GM23338 (cell line): ENCODE measurements at regions not wholly inside any gene's neighbourhood (a gene's known extent, or its start where the extent isn't known, plus 50 kb on each side); places are given as distances from the start of the nearest gene placed in this dataset.

Experiments used
- ATAC-seq: fragments of 200-7000 bp; cut with Tn5 transposase; 3 replicates; pipeline ENCODE4 v1.9.1; 2020
- DNase-seq: peaks from one replicate; pipeline ENCODE4 v3.0.0-alpha.2; 2015; ENCODE audit warnings: low spot score
- H2AFZ ChIP-seq: fragments of 200-600 bp; sonication (generic); 2 replicates; pipeline ENCODE4 v1.8.0; 2016; ENCODE audit warnings: antibody characterized with exemption, mild to moderate bottlenecking, moderate library complexity
- H3F3A ChIP-seq: fragments of 200-600 bp; sonication (generic); replicated peaks from 2 replicates; pipeline ENCODE4 v1.8.0; 2017; ENCODE audit warnings: antibody characterized with exemption, mixed run types, low read depth
- H3K27ac ChIP-seq: fragments of 200-600 bp; sonication (generic); 2 replicates; pipeline ENCODE4 v1.6.1; 2016; ENCODE audit warnings: low read depth
- H3K27me3 ChIP-seq: fragments of 200-600 bp; sonication (generic); 2 replicates; pipeline ENCODE4 v1.8.0; 2016; ENCODE audit warnings: mild to moderate bottlenecking, mixed run types, moderate library complexity; ENCODE audit not compliant: insufficient read depth
- H3K36me3 ChIP-seq: fragments of 200-600 bp; sonication (generic); 2 replicates; pipeline ENCODE4 v1.8.0; 2016; ENCODE audit warnings: mild to moderate bottlenecking; ENCODE audit not compliant: insufficient read depth
- H3K4me1 ChIP-seq: fragments of 200-600 bp; sonication (generic); 2 replicates; pipeline ENCODE4 v1.8.0; 2016; ENCODE audit warnings: mild to moderate bottlenecking, moderate library complexity; ENCODE audit not compliant: insufficient read depth
- H3K4me2 ChIP-seq: fragments of 200-600 bp; sonication (generic); 2 replicates; pipeline ENCODE4 v1.7.1; 2017; ENCODE audit warnings: mixed run types
- H3K4me3 ChIP-seq: fragments of 200-600 bp; sonication (generic); 2 replicates; pipeline ENCODE4 v1.6.1; 2016; ENCODE audit warnings: mixed run types
- H3K79me2 ChIP-seq: fragments of 200-600 bp; sonication (generic); replicated peaks from 2 replicates; pipeline ENCODE4 v1.8.0; 2017; ENCODE audit warnings: mild to moderate bottlenecking; ENCODE audit not compliant: insufficient read depth
- H3K9me2 ChIP-seq: fragments of 200-600 bp; sonication (generic); 2 replicates; pipeline ENCODE4 v1.8.0; 2017; ENCODE audit not compliant: insufficient read depth
- H4K20me1 ChIP-seq: fragments of 200-600 bp; sonication (generic); replicated peaks from 2 replicates; pipeline ENCODE4 v1.8.0; 2017; ENCODE audit warnings: mild to moderate bottlenecking; ENCODE audit not compliant: insufficient read depth
- H3K27ac Mint-ChIP-seq: 2 replicates; pipeline ENCODE4 v1.8.0; 2020; ENCODE audit warnings: inconsistent platforms, mild to moderate bottlenecking, moderate library complexity, mixed read lengths
- H3K27me3 Mint-ChIP-seq: 3 replicates; pipeline ENCODE4 v1.8.0; 2022; ENCODE audit warnings: low read depth, mild to moderate bottlenecking, moderate library complexity, mixed read lengths, inconsistent platforms; ENCODE audit not compliant: insufficient read depth, poor library complexity
- H3K36me3 Mint-ChIP-seq: 3 replicates; pipeline ENCODE4 v1.8.0; 2021; ENCODE audit warnings: low read depth, mild to moderate bottlenecking, inconsistent platforms, moderate library complexity, mixed read lengths
- H3K4me1 Mint-ChIP-seq: 3 replicates; pipeline ENCODE4 v1.8.0; 2020; ENCODE audit warnings: mild to moderate bottlenecking, inconsistent platforms, mixed read lengths
- H3K4me3 Mint-ChIP-seq: 3 replicates; pipeline ENCODE4 v1.8.0; 2021; ENCODE audit warnings: moderate library complexity, mild to moderate bottlenecking, inconsistent platforms, mixed read lengths
- H3K9me3 Mint-ChIP-seq: 3 replicates; pipeline ENCODE4 v1.8.0; 2020; ENCODE audit warnings: moderate library complexity, mild to moderate bottlenecking, inconsistent platforms, mixed read lengths
- CREB1 ChIP-seq: fragments of 250-450 bp; sonication (Bioruptor Pico); IDR thresholded peaks from 2 replicates; pipeline ENCODE4 v1.5.0; 2020; ENCODE audit warnings: low read depth, mild to moderate bottlenecking, moderate library complexity
- CTCF ChIP-seq, 2 experiments: fragments of 200-600 bp in 1 of 2; sonication (generic) in 1 of 2; conservative IDR thresholded peaks; 2 replicates each; pipeline versions ENCODE4 v1.5.1 to v1.6.1; 2016 to 2017; ENCODE audit warnings: antibody characterized with exemption in 2 of 2, low read depth in 2 of 2, mild to moderate bottlenecking in 2 of 2, moderate library complexity in 1 of 2
- ETS1 ChIP-seq: IDR thresholded peaks from 2 replicates; pipeline ENCODE4 v1.6.1; 2016; ENCODE audit warnings: antibody characterized with exemption
- EZH2 ChIP-seq: fragments of 200-600 bp; sonication (generic); IDR thresholded peaks from one replicate; pipeline ENCODE4 v1.8.0; 2017; ENCODE audit warnings: antibody characterized with exemption, mild to moderate bottlenecking, low read depth; ENCODE audit not compliant: unreplicated experiment
- EZH2phosphoT487 ChIP-seq: fragments of 200-600 bp; sonication (generic); IDR thresholded peaks from one replicate; pipeline ENCODE4 v1.8.1; 2018; ENCODE audit warnings: antibody characterized with exemption; ENCODE audit not compliant: unreplicated experiment
- JUNB ChIP-seq: IDR thresholded peaks from one replicate; pipeline ENCODE4 v1.6.1; 2016; ENCODE audit warnings: antibody characterized with exemption; ENCODE audit not compliant: unreplicated experiment
- NANOG ChIP-seq: IDR thresholded peaks from 2 replicates; pipeline ENCODE4 v1.6.1; 2016; ENCODE audit warnings: antibody characterized with exemption, borderline replicate concordance
- POLR2AphosphoS5 ChIP-seq: IDR thresholded peaks from 2 replicates; pipeline ENCODE4 v1.6.1; 2016; ENCODE audit warnings: antibody characterized with exemption, low read depth
- REST ChIP-seq: IDR thresholded peaks from one replicate; pipeline ENCODE4 v1.6.1; 2018; ENCODE audit warnings: antibody characterized with exemption; ENCODE audit not compliant: unreplicated experiment
- STAT1 ChIP-seq: IDR thresholded peaks from one replicate; pipeline ENCODE4 v1.6.1; 2016; ENCODE audit warnings: antibody characterized with exemption; ENCODE audit not compliant: unreplicated experiment
- ZNF114 ChIP-seq: fragments of 250-450 bp; sonication (Bioruptor Pico); IDR thresholded peaks from 2 replicates; pipeline ENCODE4 v1.5.0; 2020; ENCODE audit warnings: mild to moderate bottlenecking, moderate library complexity
- ZNF331 ChIP-seq: fragments of 250-450 bp; sonication (Bioruptor Pico); IDR thresholded peaks from 2 replicates; pipeline ENCODE4 v1.5.0; 2020; ENCODE audit warnings: low read depth, mild to moderate bottlenecking, moderate library complexity
- ZNF462 ChIP-seq: fragments of 250-450 bp; sonication (Bioruptor Pico); IDR thresholded peaks from 2 replicates; pipeline ENCODE4 v1.5.0; 2020; ENCODE audit warnings: mild to moderate bottlenecking, moderate library complexity

- H3K4me3 Mint-ChIP-seq: peak overlapping the region; percentile 0; the same call in 1 of the 3 replicates
- Histone ChIP-seq H3K4me2 (no peak overlapping the region), H4K20me1 (peaks cover 9% of the 10 kb centered on the region), H3F3A (peaks cover 16% of the 10 kb centered on the region), H3K79me2 (peaks cover 25% of the 10 kb centered on the region), H3K9me2 (no peaks in the 10 kb centered on the region), H3K36me3 (peaks cover 19% of the 10 kb centered on the region), H3K27me3 (no peaks in the 10 kb centered on the region), H3K4me1 (peaks cover 11% of the 10 kb centered on the region), H3K27ac (0 out of 2 replicates have a peak overlapping the region, but pooled peaks have one; percentile 33), H2AFZ (no peak overlapping the region), H3K4me3 (no peak overlapping the region)
- no peaks in the 10 kb centered on the region; the same call in 1 of the 3 replicates for H3K9me3 Mint-ChIP-seq
- peaks cover 29% of the 10 kb centered on the region for H3K4me1 Mint-ChIP-seq
- ATAC-seq (no peak), DNase-seq (no peak)
- peaks cover 48% of the 10 kb centered on the region for H3K36me3 Mint-ChIP-seq
- no peak overlapping the region for H3K27ac Mint-ChIP-seq
- TF ChIP-seq EZH2 (no peak), CTCF (conservative IDR thresholded peaks at IDR 0.05; ENCODE audit: low read depth in 2 of 2) (no peak), ETS1 (no peak), CREB1 (no peak), ZNF462 (no peak), POLR2AphosphoS5 (no peak), JUNB (no peak), EZH2phosphoT487 (no peak), NANOG (no peak), ZNF331 (CRISPR knock-in tag) (no peak), REST (no peak), STAT1 (no peak), ZNF114 (CRISPR knock-in tag) (no peak)
- H3K27me3 Mint-ChIP-seq: peaks cover 16% of the 10 kb centered on the region
Measured at GRCh38 chrX:134167591-134168203, 69.3 kb upstream of the CCDC160 start.
